Right lobe of liver (tissue), 4 donors: ENCODE measurements at regions not wholly inside any gene's neighbourhood (a gene's known extent, or its start where the extent isn't known, plus 50 kb on each side); places are given as distances from the start of the nearest gene placed in this dataset.

ENCODE experiments used
- CTCF ChIP-seq, 4 donors: fragments of 200-600 bp in 3 of 4; fragments of 450-650 bp in 1 of 4; IDR thresholded peaks; one replicate each; pipeline versions ENCODE4 v1.5.1 to v1.8.0; 2016 to 2022; ENCODE audit warnings: antibody characterized with exemption in 4 of 4, mild to moderate bottlenecking in 2 of 4
- POLR2A ChIP-seq: fragments of 450-650 bp; IDR thresholded peaks from one replicate; pipeline ENCODE4 v1.6.1; 2017; ENCODE audit warnings: antibody characterized with exemption, mild to moderate bottlenecking
- donor health status: DM: no; HTN: no; CAD: no.
- donor health status: DM: no; HTN: no; CAD: no.
- donor health status: DM: no; HTN: yes; CAD: no.

GRCh38 chr4:125121581-125121980, 193.2 kb upstream of the FAT4 start:
- TF ChIP-seq POLR2A (no peak), CTCF (IDR thresholded peaks at IDR 0.05) (no peak)
